HG03025 (cell line): ENCODE measurements at regions not wholly inside any gene's neighbourhood (a gene's known extent, or its start where the extent isn't known, plus 50 kb on each side); places are given as distances from the start of the nearest gene placed in this dataset.

Experiments used
- ATAC-seq: cut with Tn5 transposase; IDR thresholded peaks from one replicate; pipeline ENCODE4 v1.9.1; 2021; ENCODE audit warnings: mild to moderate bottlenecking, moderate library complexity; ENCODE audit not compliant: unreplicated experiment, low FRiP score

DNA sequence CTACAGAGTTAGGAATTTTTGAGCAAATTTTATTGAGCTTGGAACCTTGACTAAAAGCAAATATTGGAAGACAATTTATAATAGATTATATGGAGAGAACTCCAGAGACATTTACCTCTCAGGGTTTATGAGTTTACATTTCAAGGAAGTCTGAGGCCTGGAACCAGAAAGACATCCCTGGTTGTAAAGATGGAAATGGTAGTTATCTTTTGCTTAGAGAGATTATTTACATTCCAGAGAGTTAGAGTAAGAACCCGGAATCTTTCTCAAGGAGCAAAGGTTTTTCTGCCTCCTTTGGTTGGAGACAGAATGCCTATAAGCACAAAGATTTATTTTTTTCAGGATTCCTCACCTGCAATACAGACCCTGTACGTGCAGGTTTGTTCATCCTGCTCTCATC is 458.1 kb downstream of the TBL1XR1 start:
- ATAC-seq: no peak

DNA sequence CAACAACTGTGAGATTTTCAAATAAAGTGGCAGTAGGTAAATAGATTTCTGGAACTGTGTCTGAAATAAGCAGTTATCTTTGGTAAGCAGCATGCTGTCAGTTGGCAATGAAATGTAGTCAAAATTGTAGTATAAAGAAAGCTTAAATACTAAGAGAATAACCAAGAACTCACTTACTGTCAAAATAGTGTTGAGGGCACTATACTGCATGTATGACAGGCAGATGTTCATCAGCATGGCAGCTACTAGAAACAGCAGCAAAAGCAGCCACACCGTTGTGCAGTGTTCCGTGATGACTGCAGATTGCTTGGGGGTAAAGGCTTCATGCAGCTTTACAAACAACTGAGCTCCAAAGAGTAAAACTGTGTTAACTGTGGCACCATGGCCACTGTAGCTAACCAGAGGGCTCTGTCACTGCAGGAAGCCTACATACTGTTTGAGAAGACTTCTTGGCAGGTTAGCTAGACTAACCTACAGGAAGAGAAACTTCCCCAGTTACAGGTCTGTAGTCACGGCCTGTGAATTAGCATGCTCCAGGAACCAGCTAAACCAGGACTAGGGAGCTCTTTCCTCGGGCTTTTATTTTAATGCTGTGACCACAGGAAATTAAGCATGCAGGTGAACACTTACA is 459.7 kb downstream of the TBL1XR1 start:
- ATAC-seq: no peak

DNA sequence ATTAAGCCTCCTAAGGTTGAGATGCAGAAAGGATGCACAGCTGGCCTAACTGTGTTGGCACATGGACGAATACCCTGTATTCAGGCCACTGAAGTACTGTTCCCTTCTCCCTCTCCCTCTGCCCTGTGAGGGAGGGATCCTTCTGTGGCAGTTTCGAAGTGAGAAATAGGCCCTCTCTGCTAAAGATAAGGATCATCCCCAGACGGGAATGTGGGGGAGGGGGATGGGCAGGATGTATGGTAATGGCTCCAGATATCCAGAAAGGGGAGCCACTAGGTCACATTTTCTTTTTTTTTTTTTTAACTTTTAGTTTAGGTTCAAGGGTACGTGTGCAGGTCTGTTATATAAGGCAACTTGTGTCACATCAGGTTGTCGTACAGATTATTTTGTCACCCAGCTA is 463.1 kb downstream of the TBL1XR1 start:
- no peak for ATAC-seq

DNA sequence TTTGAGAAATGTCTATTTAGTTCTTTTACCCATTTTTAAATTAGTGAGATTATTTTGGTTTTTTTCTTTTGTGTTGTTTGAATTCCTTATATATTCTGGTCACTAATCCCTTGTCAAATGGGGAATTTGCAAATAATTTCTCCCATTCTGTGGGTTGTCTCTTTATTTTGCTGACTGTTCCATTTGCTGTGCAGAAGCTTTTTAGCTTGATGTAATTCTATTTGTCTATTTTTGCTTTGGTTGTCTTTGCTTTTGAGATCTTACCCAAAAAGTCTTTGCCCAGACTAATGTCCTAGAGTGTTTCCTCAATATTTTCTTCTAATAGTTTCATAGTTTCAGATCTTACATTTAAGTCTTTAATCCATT is 472.9 kb downstream of the TBL1XR1 start:
- no peak for ATAC-seq

DNA sequence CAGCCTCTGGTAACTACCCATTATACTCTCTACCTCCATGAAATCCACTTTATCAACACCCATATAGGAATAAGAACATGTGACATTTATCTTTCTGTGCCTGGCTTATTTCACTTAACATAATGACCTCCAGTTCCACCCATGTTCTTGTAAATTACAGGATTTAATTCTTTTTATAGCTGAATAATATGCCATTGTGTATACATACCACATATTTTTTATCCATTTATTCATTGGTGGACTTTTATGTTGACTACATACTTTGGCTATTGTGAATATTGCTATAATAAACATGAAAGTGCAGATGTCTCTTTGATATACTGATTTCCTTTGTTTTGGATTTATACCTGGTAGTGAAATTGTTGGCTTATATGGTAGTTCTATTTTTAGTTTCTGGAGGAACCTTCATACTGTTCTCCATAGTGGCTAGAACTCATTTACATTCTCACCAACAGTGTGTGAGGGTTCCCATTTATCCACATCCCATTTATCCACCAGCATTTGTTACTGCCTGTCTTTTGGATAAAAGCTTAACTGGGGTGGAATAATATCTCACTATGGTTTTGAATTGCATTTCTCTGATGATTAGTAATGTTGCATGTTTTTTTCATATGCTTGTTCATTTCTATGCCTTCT is 473.4 kb downstream of the TBL1XR1 start:
- ATAC-seq: no peak

DNA sequence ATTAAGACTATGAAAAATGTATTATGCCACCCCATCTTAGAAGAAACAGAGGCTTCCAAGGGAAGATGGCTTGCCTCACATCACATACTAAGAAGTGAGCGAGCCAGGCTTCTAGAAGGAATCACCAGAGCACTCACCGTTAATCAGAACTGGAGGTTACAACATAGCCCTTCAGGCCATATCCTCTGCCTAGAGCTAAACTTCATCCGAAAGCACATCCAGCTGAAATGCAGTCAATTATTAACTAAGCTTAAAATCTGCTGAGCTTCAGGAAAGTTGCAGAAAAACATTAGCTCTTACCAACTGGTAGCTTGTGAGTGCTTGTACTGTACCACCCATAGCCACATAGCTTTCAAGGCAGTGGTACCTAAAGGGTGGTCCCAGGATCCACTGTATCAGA is 483.2 kb downstream of the TBL1XR1 start:
- ATAC-seq: no peak

DNA sequence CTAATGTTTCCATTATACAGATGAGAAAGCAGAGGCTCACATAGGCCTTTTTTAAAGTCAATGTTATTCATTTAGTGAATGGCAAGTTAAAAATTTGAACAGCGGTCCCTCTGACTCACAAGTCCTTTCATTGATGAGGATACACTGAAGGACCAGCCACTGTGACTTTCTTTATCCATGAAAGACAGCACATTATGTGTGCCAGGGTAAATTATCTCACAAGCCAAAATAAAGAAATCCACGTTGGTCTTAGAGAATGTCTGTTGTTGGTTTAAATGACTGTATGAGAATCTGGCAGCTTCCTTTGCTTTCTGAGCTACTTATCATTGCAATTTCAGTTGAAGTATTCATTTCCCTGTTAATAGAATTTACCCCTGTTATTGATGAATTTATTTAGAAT is 485.1 kb downstream of the TBL1XR1 start:
- no peak for ATAC-seq

DNA sequence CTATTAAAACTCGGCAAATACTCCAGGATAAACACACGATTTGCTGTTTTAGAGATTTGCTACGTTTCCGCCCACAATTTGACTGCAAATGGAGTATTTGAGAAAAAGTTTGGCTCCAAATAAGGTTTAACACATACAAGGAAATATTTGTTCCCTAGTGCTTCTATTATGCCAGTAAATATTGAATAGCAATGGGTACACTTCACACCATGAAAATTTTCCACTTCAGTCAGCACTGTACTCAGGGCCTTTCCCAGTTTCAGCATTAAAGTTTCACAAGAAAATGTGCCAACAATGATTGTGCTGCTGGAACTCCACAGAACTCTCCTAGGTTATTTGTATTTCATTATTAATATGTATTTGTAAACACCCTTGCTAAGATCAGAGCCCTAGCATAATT is 498.0 kb downstream of the TBL1XR1 start:
- ATAC-seq: no peak

DNA sequence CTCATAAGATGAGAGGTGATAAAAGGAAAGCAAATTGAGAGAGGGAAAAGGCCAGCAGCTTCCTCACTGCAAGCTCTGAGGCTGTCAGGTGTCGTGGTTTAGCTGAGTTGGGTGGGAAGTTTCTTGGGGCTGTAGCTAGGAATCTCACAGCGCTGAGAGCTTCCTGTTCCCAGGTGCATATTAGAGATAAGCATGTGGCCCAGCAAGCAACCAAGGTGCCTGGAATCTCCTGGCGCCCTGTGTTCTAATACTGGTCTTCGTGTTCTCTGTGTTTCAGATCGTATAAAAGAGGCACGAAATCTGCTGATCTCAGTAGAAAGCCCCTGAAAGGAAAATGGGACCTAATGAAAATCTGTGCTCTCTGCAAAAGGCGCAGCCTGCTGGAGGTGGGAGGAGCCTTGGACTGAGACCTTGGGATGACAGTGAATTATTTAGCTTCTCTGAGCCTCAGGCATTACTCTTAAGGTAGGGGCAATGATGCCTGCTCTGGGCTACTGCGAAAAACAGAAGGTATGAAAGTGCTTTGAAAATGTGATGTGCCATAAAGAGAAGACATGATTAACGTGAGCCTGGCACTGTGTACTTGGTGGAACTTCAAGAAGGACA is 499.9 kb downstream of the TBL1XR1 start:
- no peak for ATAC-seq

DNA sequence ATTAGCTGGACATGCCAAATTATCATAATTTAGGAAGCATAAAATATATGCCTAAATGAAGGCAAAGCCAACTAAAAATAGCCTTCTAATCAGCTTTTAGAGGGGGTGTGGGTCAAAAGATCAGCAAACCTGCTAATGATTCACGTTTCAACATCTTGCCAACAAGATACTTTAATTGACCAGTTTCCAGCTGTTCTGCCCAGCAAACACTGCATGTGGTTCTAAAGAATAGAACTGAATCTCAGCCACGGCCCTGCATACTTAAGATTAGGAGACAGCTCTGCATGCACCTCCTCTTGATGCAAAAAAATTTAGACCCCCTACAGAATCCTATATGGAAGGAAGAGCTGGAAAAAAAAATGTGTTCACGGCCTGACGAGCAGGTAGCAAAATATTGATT is 500.5 kb downstream of the TBL1XR1 start:
- no peak for ATAC-seq

DNA sequence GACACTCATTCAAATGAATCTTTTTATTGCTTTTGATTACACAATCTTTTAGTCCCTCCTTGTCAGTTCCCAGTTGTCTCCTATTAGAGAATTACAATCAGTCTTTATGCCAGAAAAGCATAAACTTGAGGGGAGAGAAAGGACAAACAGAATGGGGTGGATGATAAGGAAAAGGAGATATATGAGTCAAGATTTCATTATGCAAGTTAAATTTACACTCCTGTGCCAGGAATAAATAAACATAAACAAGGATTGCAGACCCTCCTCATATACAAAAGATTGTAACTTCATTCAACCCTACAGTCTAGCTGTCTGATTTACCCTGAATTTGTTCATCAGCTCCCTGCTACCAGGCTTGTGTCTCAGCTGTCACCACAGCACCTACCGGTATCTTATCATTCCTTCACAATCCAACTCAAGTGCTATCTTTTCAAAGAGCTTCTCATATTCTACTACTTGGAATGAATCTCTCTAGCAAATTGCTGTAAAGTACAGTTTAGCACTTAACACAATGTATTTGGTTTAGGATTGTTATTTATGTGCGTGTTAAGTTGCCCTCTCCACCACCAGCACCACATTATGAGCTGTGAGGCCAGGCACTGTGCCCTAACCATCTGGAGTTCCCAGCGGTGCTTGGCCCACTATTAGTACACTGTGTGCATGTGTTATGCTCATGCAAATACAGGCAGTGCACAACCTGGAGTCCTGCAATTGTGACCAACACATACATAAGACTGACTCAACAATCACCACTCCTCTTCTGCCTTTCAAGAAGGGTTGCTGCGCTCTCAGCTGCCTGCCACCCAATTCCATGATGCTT is 504.1 kb downstream of the TBL1XR1 start:
- no peak for ATAC-seq

DNA sequence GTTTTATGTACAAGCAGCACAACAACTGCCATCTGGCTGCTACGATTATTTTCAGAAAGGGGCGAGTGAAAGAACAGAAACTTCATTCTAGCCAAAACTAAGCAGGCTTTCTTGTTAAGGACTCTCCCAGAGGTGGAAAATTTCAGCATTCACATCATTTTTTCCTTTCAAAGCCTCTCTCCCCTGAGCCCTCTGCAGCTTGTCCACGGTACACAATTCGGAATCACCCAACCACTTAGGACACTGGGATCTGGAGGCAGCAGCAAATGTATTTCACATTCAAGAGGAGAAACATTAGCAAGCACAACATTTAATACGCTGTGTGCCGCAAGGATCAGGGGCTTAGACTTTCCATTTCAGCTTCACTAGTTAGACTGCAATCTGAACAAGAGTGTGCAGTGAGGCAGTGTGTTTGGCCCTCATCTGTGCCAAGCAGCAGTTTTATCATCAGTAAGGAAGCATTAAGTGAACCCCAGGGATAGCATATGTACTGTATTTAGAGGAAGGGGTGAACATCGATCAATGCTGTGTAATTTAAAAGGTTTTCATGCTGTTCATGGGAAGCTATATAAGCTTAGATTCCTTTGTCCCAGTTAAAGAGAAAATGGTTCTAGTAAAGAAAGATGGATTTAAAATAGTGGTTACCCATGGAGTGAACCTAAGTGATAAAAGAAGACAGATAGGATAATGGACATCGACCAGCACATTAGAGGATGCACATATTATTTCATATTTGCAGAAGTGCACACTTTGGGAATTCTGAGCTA is 504.9 kb downstream of the TBL1XR1 start:
- no peak for ATAC-seq

DNA sequence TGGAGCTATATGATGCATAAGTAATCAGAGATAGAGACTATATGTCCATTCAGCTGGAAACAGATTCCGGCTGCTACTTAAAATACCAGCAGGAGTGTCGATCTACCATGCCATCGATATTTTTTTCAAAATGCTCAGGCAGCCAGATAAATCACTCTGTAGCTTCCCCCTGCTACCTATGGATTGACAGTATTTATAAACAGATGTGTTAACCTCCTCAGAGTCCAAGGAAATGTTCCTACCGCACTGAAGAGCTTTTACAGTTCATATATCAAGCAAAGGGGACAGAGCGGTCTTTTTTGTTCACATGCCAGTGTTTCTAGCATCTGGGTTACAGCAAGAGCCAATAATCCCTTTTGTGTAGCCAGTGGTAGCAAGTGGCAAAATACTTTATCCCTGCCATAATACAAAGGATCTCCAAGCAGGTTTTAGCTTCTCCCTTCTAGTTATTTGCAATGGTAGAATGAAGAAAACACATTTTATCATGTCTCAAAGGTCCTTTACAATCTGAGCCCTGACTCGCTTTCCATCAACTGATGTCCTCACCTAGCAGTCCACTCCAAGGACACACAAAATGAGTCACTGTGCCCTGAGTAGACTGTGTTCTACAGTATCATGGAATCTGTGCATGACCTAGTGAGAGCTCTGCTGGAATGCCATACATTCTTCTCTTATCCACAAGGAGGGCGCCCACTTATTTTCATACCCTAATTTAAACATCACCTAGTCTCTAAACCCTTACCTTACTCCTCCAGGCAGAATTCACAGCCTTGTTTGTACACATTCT is 507.0 kb downstream of the TBL1XR1 start:
- ATAC-seq: no peak

DNA sequence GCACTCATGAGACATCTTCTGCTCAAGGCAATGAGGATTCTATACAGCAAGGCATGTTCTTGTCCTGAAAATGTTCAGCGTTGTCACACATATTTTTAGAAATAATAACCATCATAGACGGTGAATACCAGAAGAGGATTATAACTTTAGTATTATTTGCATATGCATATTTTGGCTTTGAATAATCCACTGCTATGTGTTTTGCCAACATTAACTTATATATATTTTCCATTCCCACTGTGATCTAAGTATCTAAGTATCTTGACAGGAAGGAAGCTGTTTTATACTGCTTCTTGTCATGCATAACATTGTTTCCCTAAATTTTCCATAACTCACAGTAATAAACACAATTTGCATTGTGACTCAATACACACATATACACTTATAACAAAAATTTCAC is 509.5 kb downstream of the TBL1XR1 start:
- no peak for ATAC-seq

DNA sequence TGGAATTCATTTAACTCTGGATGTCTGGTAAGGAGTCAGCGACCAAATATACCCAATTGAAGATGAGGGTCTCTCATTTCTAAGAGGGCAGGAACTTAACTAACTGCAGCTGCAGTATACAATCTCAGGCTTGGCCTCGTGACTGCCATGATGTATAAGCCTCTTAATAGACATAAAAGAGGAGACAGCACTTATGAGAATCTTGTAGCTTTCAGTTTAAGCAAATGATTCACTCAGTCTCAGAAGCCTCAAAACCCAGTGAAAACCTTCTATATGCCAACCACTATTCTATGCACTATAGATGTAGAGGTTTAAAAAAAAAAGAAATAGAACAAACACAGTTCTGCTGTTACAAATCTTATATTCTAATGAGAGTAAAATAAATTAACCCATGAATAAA is 513.9 kb downstream of the TBL1XR1 start:
- no peak for ATAC-seq

DNA sequence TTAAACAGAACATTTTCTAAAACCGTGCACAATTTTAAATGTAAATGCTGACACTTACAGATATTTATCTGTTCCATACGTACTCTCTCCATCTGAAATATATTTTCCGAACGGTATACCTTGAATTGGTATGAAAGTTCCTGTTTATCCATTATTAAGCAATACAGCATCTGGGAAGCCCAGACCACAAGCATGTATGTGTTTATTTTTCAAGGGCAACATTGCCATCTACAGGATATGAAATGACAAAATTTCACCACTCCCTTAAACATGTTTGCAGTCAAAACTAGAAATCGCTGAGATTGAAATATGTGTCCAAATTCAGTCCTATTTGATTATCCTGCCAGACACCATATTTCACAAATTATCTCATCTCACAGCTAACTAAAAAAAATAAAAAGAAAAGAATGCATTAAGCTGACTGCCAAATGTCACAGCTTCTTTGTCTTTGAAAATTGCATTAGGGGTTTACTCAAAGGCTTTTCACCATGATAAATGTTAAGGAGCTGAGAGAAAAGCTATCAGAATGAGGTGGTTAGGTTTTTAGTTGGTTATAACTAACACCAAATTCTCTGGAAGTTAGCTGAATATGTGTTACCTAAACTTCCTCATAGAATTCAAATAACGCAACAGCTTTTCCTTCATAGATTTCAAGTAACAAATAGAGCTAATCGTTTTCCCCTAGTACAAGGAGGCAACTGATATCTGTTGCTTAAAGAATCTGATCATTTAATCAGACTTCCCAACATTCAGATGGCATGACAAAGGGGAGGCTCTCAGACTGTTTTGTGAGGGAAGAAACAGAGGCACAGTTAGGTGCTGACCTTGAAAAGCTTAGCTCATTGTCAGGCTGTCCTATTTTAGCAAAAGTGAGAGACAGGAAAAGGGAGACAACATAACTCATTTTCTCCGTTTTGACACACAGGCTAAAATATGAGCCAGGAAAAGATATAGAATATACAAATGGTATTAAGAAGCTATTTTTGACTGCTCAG is 533.1 kb downstream of the TBL1XR1 start:
- ATAC-seq: no peak

DNA sequence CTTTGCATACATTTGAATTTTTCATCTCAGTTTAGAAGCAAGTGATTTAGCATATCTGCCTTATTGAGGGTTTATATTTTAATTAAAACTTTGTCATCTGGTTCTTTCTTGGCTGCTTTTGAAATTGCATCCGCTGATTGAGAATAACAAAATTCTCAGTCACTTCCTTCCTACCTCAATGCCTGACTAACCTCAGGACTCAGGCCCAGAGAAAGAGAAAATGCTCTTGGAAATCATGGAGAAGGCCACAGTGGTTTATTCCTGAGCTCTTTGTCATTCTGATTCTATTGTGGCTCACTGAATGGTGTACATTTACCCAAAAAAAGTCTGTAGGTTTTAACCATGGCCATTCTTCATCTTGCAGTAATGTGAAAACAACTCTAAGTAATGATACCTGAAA is 533.9 kb downstream of the TBL1XR1 start:
- ATAC-seq: no peak

DNA sequence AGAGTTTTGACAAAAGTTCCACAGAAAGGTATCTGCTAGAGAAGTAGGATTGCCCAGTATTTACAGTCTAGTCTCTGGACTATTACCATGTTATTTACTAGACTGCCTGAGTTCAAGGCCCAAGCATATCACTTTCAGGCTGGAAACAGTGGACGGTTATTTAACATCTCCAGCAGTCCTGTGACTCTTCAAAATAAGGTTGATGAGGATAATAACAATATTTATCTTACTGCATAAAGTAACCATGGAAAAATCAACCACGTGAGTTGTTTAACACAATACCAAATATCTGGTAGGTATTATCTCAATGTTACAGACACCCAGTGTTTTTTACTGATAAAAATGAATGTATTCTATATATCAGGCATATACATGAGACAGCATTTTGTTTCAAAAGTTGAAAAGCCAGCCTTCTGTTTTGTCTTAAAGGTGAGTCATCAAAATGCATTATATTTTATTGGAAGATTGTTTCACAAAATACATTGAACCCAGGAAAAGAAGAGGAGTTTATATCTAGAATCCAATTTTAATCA is 535.8 kb downstream of the TBL1XR1 start:
- ATAC-seq: no peak
